ENCODE measurements at regions not wholly inside any gene's neighbourhood (a gene's known extent, or its start where the extent isn't known, plus 50 kb on each side); places are given as distances from the start of the nearest gene placed in this dataset.

- Histone ChIP-seq H3K27ac (no peak overlapping the region), H3K4me3 (no peak overlapping the region), H3K4me1 (no peaks in the 10 kb centered on the region), H3K9me3 (no peaks in the 10 kb centered on the region), H3K27me3 (no peaks in the 10 kb centered on the region), H3K36me3 (no peaks in the 10 kb centered on the region)
- DNase-seq (no peak), ATAC-seq (ENCODE audit: low FRiP score in 2 of 2) (no peak)
- TF ChIP-seq CTCF (IDR thresholded peaks at IDR 0.05) = no peak
- no peak for TF ChIP-seq EP300 (IDR thresholded peaks at IDR 0.05)
- TF ChIP-seq POLR2A (IDR thresholded peaks at IDR 0.05) = no peak
- no peak for TF ChIP-seq POLR2AphosphoS5 (IDR thresholded peaks at IDR 0.05)
- WGBS, 2 donors = 62% methylated on average over 1 of the region's 1 CpG; no CpG with 5 or more reads in 1 of the 2 donors
These were observed 251.1 kb downstream of the GLUD2 start for GRCh38 chrX:121298499-121298898.

GRCh38 chrX:121301356-121301755 is 253.9 kb downstream of the GLUD2 start:
- Histone ChIP-seq H3K9me3 (no peaks in the 10 kb centered on the region), H3K27ac (no peak overlapping the region), H3K4me3 (no peak overlapping the region), H3K36me3 (no peaks in the 10 kb centered on the region), H3K4me1 (no peaks in the 10 kb centered on the region), H3K27me3 (no peaks in the 10 kb centered on the region)
- TF ChIP-seq POLR2A (IDR thresholded peaks at IDR 0.05) (no peak), POLR2AphosphoS5 (IDR thresholded peaks at IDR 0.05) (no peak), EP300 (IDR thresholded peaks at IDR 0.05) (no peak), CTCF (IDR thresholded peaks at IDR 0.05) (no peak)
- no peak for DNase-seq
- no peak for ATAC-seq (ENCODE audit: low FRiP score in 2 of 2)
- WGBS, 2 donors = 95 to 96% methylated on average over 2 of the region's 2 CpGs

- H3K27ac ChIP-seq = no peak overlapping the region
- no peaks in the 10 kb centered on the region for H3K4me1 ChIP-seq
- no peaks in the 10 kb centered on the region for H3K9me3 ChIP-seq
- ATAC-seq (ENCODE audit: low FRiP score in 2 of 2) = no peak
- H3K36me3 ChIP-seq = no peaks in the 10 kb centered on the region
- H3K4me3 ChIP-seq = no peak overlapping the region
- no peak for TF ChIP-seq EP300 (IDR thresholded peaks at IDR 0.05)
- no peak for TF ChIP-seq POLR2AphosphoS5 (IDR thresholded peaks at IDR 0.05)
- no peak for TF ChIP-seq CTCF (IDR thresholded peaks at IDR 0.05)
- TF ChIP-seq POLR2A (IDR thresholded peaks at IDR 0.05) = no peak
- DNase-seq = no peak
- H3K27me3 ChIP-seq = no peaks in the 10 kb centered on the region
- 97 to 100% methylated on average over 1 of the region's 1 CpG for whole genome bisulfite sequencing, 2 donors
These were observed 254.4 kb downstream of the GLUD2 start for GRCh38 chrX:121301822-121302221.

GRCh38 chrX:121307449-121307848 is 260.0 kb downstream of the GLUD2 start:
- Histone ChIP-seq H3K27ac (no peak overlapping the region), H3K27me3 (no peaks in the 10 kb centered on the region), H3K9me3 (no peaks in the 10 kb centered on the region), H3K36me3 (no peaks in the 10 kb centered on the region), H3K4me3 (no peak overlapping the region), H3K4me1 (no peaks in the 10 kb centered on the region)
- 84 to 86% methylated on average over 3 of the region's 3 CpGs for WGBS, 2 donors
- TF ChIP-seq CTCF (IDR thresholded peaks at IDR 0.05) = no peak
- no peak for TF ChIP-seq POLR2A (IDR thresholded peaks at IDR 0.05)
- TF ChIP-seq EP300 (IDR thresholded peaks at IDR 0.05) = no peak
- TF ChIP-seq POLR2AphosphoS5 (IDR thresholded peaks at IDR 0.05) = no peak
- DNase-seq = no peak
- ATAC-seq (ENCODE audit: low FRiP score in 2 of 2) = no peak

- ATAC-seq (ENCODE audit: low FRiP score in 2 of 2) (peak in 1 of 2 donors; percentile 48), DNase-seq (no peak)
- TF ChIP-seq POLR2AphosphoS5 (IDR thresholded peaks at IDR 0.05) = no peak
- no peak for TF ChIP-seq EP300 (IDR thresholded peaks at IDR 0.05)
- TF ChIP-seq CTCF (IDR thresholded peaks at IDR 0.05) = peak in 2 of 6 experiments; percentile 5 to 25
- no peak for TF ChIP-seq POLR2A (IDR thresholded peaks at IDR 0.05)
- Histone ChIP-seq H3K36me3 (no peaks in the 10 kb centered on the region), H3K27ac (no peak overlapping the region), H3K27me3 (no peaks in the 10 kb centered on the region), H3K4me1 (no peaks in the 10 kb centered on the region), H3K9me3 (no peaks in the 10 kb centered on the region), H3K4me3 (no peak overlapping the region)
- WGBS, 2 donors = 34 to 67% methylated on average over 1 to 3 of the region's 3 CpGs
These were observed 260.9 kb downstream of the GLUD2 start for GRCh38 chrX:121308276-121308805.
